ENCODE measurements at regions not wholly inside any gene's neighbourhood (a gene's known extent, or its start where the extent isn't known, plus 50 kb on each side); places are given as distances from the start of the nearest gene placed in this dataset.

GRCh38 chr9:121589986-121590385, 61.4 kb upstream of the DAB2IP start:
- no peaks in the 10 kb centered on the region for H3K9me3 ChIP-seq
- DNase-seq (no peak), ATAC-seq (no peak)
- no peak overlapping the region for H3K27ac ChIP-seq
- intact Hi-C loops (cut with DNase I), result no loop called here
- no peak overlapping the region for H3K4me3 ChIP-seq
- no peaks in the 10 kb centered on the region for H3K4me1 ChIP-seq
- H3K27me3 ChIP-seq, result peaks cover 0 to 10% of the 10 kb centered on the region in 2 donors
- TF ChIP-seq CTCF (IDR thresholded peaks at IDR 0.05), result no peak
- H3K36me3 ChIP-seq, result no peaks in the 10 kb centered on the region

- Histone ChIP-seq H3K9me3 (no peaks in the 10 kb centered on the region), H3K4me1 (no peaks in the 10 kb centered on the region), H3K27me3 (peaks cover 0 to 25% of the 10 kb centered on the region in 2 donors), H3K4me3 (no peak overlapping the region), H3K36me3 (no peaks in the 10 kb centered on the region), H3K27ac (no peak overlapping the region)
- TF ChIP-seq CTCF (IDR thresholded peaks at IDR 0.05), result no peak
- intact Hi-C loops (cut with DNase I), result no loop called here
- no peak for DNase-seq
- ATAC-seq, result no peak
Measured at GRCh38 chr9:121592265-121592664, 59.2 kb upstream of the DAB2IP start.

DNA sequence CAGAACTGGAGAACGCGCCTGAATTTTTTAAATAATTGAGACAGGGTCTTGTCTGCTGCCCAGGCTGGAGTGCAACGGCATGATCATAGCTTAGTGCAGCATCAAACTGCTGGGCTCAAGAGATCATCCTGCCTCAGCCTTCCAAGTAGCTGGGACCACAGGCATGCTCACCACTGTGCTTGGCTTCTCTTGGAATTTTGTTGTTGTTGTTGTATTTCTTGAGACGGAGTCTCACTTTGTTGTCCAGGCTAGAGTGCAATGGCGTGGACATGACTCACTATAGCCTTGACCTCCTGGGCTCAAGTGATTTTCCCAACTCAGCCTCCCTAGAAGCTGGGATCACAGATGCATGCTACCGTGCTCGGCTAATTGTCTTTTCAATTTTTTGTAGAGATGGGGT, 58.4 kb upstream of the DAB2IP start:
- H3K36me3 ChIP-seq, result no peaks in the 10 kb centered on the region
- intact Hi-C loops (cut with DNase I), result no loop called here
- H3K27me3 ChIP-seq, result peaks cover 0 to 33% of the 10 kb centered on the region in 2 donors
- no peak for ATAC-seq
- DNase-seq, result no peak
- no peaks in the 10 kb centered on the region for H3K4me1 ChIP-seq
- no peak for TF ChIP-seq CTCF (IDR thresholded peaks at IDR 0.05)
- no peak overlapping the region for H3K4me3 ChIP-seq
- no peaks in the 10 kb centered on the region for H3K9me3 ChIP-seq
- no peak overlapping the region for H3K27ac ChIP-seq

GRCh38 chr9:121596515-121596914, 54.9 kb upstream of the DAB2IP start:
- intact Hi-C loops (cut with DNase I), result no loop called here
- no peaks in the 10 kb centered on the region for H3K36me3 ChIP-seq
- no peak for DNase-seq

DNA sequence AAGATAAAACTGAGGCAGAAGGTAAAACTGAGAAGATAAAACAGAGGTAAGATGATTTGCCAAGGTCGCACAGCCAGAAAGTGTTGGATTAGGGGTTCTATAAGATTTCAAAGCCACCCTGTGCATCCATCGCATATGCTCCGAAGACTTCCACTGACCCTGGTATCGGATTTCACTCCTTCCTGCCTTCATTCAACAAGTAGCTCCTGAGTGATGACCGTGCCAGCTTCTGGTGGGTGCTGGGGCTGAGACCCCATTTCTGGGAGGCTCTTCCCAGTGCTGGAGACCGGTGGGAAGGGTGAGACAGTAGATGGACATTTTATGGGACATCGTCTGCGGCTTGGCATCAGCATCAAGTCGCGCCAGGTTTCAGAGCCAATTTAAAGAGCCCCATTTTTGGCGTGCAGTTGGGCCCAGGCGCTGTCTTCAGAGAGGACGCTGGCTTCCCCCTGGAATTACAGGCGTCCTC, 53.7 kb upstream of the DAB2IP start:
- Histone ChIP-seq H3K27ac (peak overlapping the region; percentile 63 to 79), H3K9me3 (no peaks in the 10 kb centered on the region), H3K36me3 (no peaks in the 10 kb centered on the region), H3K27me3 (peaks cover 9 to 53% of the 10 kb centered on the region in 2 donors), H3K4me1 (peaks cover 13 to 32% of the 10 kb centered on the region in 2 donors), H3K4me3 (peak overlapping the region; percentile 48 to 60)
- ATAC-seq (no peak), DNase-seq (no peak)
- intact Hi-C loops (cut with DNase I), result no loop called here
- TF ChIP-seq CTCF (IDR thresholded peaks at IDR 0.05), result no peak

More at GRCh38 chr9:121596515-121596914, 54.9 kb upstream of the DAB2IP start:
- H3K4me3 ChIP-seq, result no peak overlapping the region
- ATAC-seq, result no peak
- peaks cover 13 to 29% of the 10 kb centered on the region in 2 donors for H3K4me1 ChIP-seq
- H3K27ac ChIP-seq, result no peak overlapping the region
- peaks cover 9 to 53% of the 10 kb centered on the region in 2 donors for H3K27me3 ChIP-seq
- TF ChIP-seq CTCF (IDR thresholded peaks at IDR 0.05), result no peak
- no peaks in the 10 kb centered on the region for H3K9me3 ChIP-seq

Data from left lung (tissue), 4 donors.